IMR-90 (cell line): ENCODE measurements at regions not wholly inside any gene's neighbourhood (a gene's known extent, or its start where the extent isn't known, plus 50 kb on each side); places are given as distances from the start of the nearest gene placed in this dataset.

Experiments used
- ATAC-seq: fragments of 200-7000 bp; cut with Tn5 transposase; 2 replicates; pipeline ENCODE4 v1.9.1; 2020; ENCODE audit warnings: low read depth, mild to moderate bottlenecking, moderate library complexity
- BruUV-seq: library from RNA; stranded (reverse); fragments of 400-500 nt; replicated peaks from 2 replicates; lab custom pipeline; 2021; lab: Mats Ljungman, UMichigan
- CTCF ChIA-PET: fragments of 300-600 bp; formaldehyde crosslinking; extraction: SDS; loops from one replicate; lab custom pipeline; 2021; ENCODE audit warnings: antibody characterized with exemption; lab: Yijun Ruan, JAX
- POLR2A ChIA-PET: fragments of 300-600 bp; sonication (Branson Sonifier 250); formaldehyde crosslinking; loops from one replicate; lab custom pipeline; 2022; ENCODE audit warnings: antibody characterized with exemption; ENCODE audit not compliant: unreplicated experiment; lab: Charles Lee
- DNase-seq: peaks from one replicate; pipeline ENCODE4 v3.0.0; 2013
- H2AFZ ChIP-seq: replicated peaks from 2 replicates; pipeline ENCODE3; 2013; ENCODE audit warnings: low read length, mild to moderate bottlenecking; ENCODE audit not compliant: poor library complexity
- H2AK5ac ChIP-seq: 2 replicates; pipeline ENCODE4 v1.6.1; 2013; ENCODE audit warnings: low read depth, low read length, inconsistent platforms
- H2AK9ac ChIP-seq: replicated peaks from 2 replicates; pipeline ENCODE3; 2013; ENCODE audit warnings: mild to moderate bottlenecking, low read depth, low read length, moderate library complexity; ENCODE audit not compliant: poor library complexity
- H2BK120ac ChIP-seq: 2 replicates; pipeline ENCODE4 v1.6.1; 2013; ENCODE audit warnings: low read depth, low read length, inconsistent platforms
- H2BK15ac ChIP-seq: 3 replicates; pipeline ENCODE4 v1.6.1; 2013; ENCODE audit warnings: low read depth, low read length, inconsistent platforms
- H2BK20ac ChIP-seq: 2 replicates; pipeline ENCODE4 v1.6.1; 2013; ENCODE audit warnings: low read depth, mild to moderate bottlenecking, inconsistent platforms, low read length, moderate library complexity
- H2BK5ac ChIP-seq: 2 replicates; pipeline ENCODE4 v1.6.1; 2013; ENCODE audit warnings: mild to moderate bottlenecking, low read depth, low read length, inconsistent platforms; ENCODE audit not compliant: poor library complexity, severe bottlenecking
- H3K14ac ChIP-seq: replicated peaks from 2 replicates; pipeline ENCODE4 v1.6.1; 2013; ENCODE audit warnings: low read depth, low read length, inconsistent platforms
- H3K18ac ChIP-seq: 2 replicates; pipeline ENCODE4 v1.6.1; 2013; ENCODE audit warnings: low read depth, low read length, control low read depth
- H3K23ac ChIP-seq: 2 replicates; pipeline ENCODE4 v1.6.1; 2013; ENCODE audit warnings: low read depth, low read length, inconsistent platforms
- H3K27ac ChIP-seq: 2 replicates; pipeline ENCODE4 v1.5.1; 2013; ENCODE audit warnings: mild to moderate bottlenecking, control low read depth, low read length; ENCODE audit not compliant: insufficient read depth
- H3K27me3 ChIP-seq: 2 replicates; pipeline ENCODE4 v1.6.1; 2013; ENCODE audit warnings: low read length; ENCODE audit not compliant: control insufficient read depth, insufficient read depth
- H3K36me3 ChIP-seq: 2 replicates; pipeline ENCODE4 v1.6.1; 2013; ENCODE audit warnings: low read length, mixed read lengths; ENCODE audit not compliant: control insufficient read depth, insufficient read depth
- H3K4ac ChIP-seq: 2 replicates; pipeline ENCODE4 v1.6.1; 2013; ENCODE audit warnings: low read depth, low read length, inconsistent platforms
- H3K4me1 ChIP-seq: 2 replicates; pipeline ENCODE4 v1.6.1; 2013; ENCODE audit warnings: low read length, mixed read lengths; ENCODE audit not compliant: control insufficient read depth, insufficient read depth
- H3K4me2 ChIP-seq: 2 replicates; pipeline ENCODE4 v1.6.1; 2013; ENCODE audit warnings: low read depth, mild to moderate bottlenecking, control low read depth, low read length, moderate library complexity
- H3K4me3 ChIP-seq: 2 replicates; pipeline ENCODE4 v1.5.1; 2013; ENCODE audit warnings: low read depth, mild to moderate bottlenecking, control low read depth, low read length, moderate library complexity; ENCODE audit not compliant: insufficient read depth
- H3K56ac ChIP-seq: 2 replicates; pipeline ENCODE4 v1.6.1; 2013; ENCODE audit warnings: low read length, inconsistent platforms; ENCODE audit not compliant: insufficient read depth; ENCODE audit errors: extremely low read depth
- H3K79me1 ChIP-seq, 2 experiments: 2 replicates each; pipeline ENCODE4 v1.6.1; 2013; ENCODE audit warnings: low read length in 2 of 2, inconsistent platforms in 1 of 2, low read depth in 1 of 2
- H3K9ac ChIP-seq: 2 replicates; pipeline ENCODE4 v1.6.1; 2013; ENCODE audit warnings: low read depth, low read length, control low read depth
- H3K9me1 ChIP-seq: 2 replicates; pipeline ENCODE4 v1.6.1; 2013; ENCODE audit warnings: low read length, inconsistent platforms; ENCODE audit not compliant: insufficient read depth
- H3K9me3 ChIP-seq: 2 replicates; pipeline ENCODE4 v1.6.1; 2013; ENCODE audit warnings: low read length; ENCODE audit not compliant: control insufficient read depth, insufficient read depth
- H4K20me1 ChIP-seq: 2 replicates; pipeline ENCODE4 v1.6.1; 2013; ENCODE audit warnings: low read length, inconsistent platforms; ENCODE audit not compliant: insufficient read depth
- H4K5ac ChIP-seq: 2 replicates; pipeline ENCODE4 v1.6.1; 2013; ENCODE audit warnings: mild to moderate bottlenecking, low read depth, low read length, control low read depth
- H4K8ac ChIP-seq, 2 experiments: 2 replicates each; pipeline ENCODE4 v1.6.1; 2013; ENCODE audit warnings: low read depth in 2 of 2, low read length in 2 of 2, control low read depth in 1 of 2, inconsistent platforms in 1 of 2
- H4K91ac ChIP-seq: 2 replicates; pipeline ENCODE4 v1.6.1; 2013; ENCODE audit warnings: low read depth, low read length, inconsistent platforms; ENCODE audit not compliant: insufficient read depth
- BHLHE40 ChIP-seq: fragments of 150-350 bp; IDR thresholded peaks from 2 replicates; pipeline ENCODE4 v1.6.1; 2016; ENCODE audit warnings: mild to moderate bottlenecking, low read depth, low read length
- CEBPB ChIP-seq: IDR thresholded peaks from 2 replicates; pipeline ENCODE4 v1.6.1; 2012; ENCODE audit warnings: low read depth, low read length, improper control_type of control experiment
- CHD1 ChIP-seq: IDR thresholded peaks from 2 replicates; pipeline ENCODE4 v1.6.1; 2012; ENCODE audit warnings: low read depth, low read length, improper control_type of control experiment
- FOS ChIP-seq: fragments of 150-350 bp; IDR thresholded peaks from 2 replicates; pipeline ENCODE4 v1.6.1; 2016; ENCODE audit warnings: low read depth, low read length
- MAFK ChIP-seq: IDR thresholded peaks from 2 replicates; pipeline ENCODE4 v1.6.1; 2012; ENCODE audit warnings: low read depth, low read length, improper control_type of control experiment
- MAZ ChIP-seq: IDR thresholded peaks from 2 replicates; pipeline ENCODE4 v1.6.1; 2012; ENCODE audit warnings: low read depth, mild to moderate bottlenecking, low read length, improper control_type of control experiment, moderate library complexity, borderline replicate concordance
- MXI1 ChIP-seq: IDR thresholded peaks from 2 replicates; pipeline ENCODE4 v1.6.1; 2012; ENCODE audit warnings: low read depth, mild to moderate bottlenecking, low read length, moderate library complexity, borderline replicate concordance
- NFE2L2 ChIP-seq: fragments of 150-350 bp; IDR thresholded peaks from 2 replicates; pipeline ENCODE4 v1.6.1; 2016; ENCODE audit warnings: low read depth, mild to moderate bottlenecking, low read length
- POLR2A ChIP-seq: IDR thresholded peaks from 2 replicates; pipeline ENCODE4 v1.6.1; 2012; ENCODE audit warnings: mild to moderate bottlenecking, low read depth, low read length
- RAD21 ChIP-seq: IDR thresholded peaks from 2 replicates; pipeline ENCODE4 v1.6.1; 2012; ENCODE audit warnings: low read length, improper control_type of control experiment
- RCOR1 ChIP-seq: IDR thresholded peaks from 2 replicates; pipeline ENCODE4 v1.6.1; 2012; ENCODE audit warnings: mild to moderate bottlenecking, low read length, improper control_type of control experiment; ENCODE audit not compliant: insufficient replicate concordance
- RFX5 ChIP-seq: IDR thresholded peaks from 2 replicates; pipeline ENCODE4 v1.8.0; 2012; ENCODE audit warnings: low read depth, mild to moderate bottlenecking, low read length, moderate library complexity
- SMC3 ChIP-seq: fragments of 150-350 bp; IDR thresholded peaks from 2 replicates; pipeline ENCODE4 v1.6.1; 2016; ENCODE audit warnings: low read depth, mild to moderate bottlenecking, antibody characterized with exemption, low read length, moderate library complexity
- WGBS, 2 experiments: methylation state at CpG; one replicate each; pipeline versions ENCODE4 v1.1.5 to v1.1.7; 2013; ENCODE audit warnings: missing lambda C conversion rate in 2 of 2; ENCODE audit not compliant: insufficient read length in 1 of 2; ENCODE audit errors: extremely low coverage in 2 of 2; 5-methylcytosine and 5-hydroxymethylcytosine counted together
- dilution Hi-C: fragments of 300-500 bp; cut with HindIII; formaldehyde crosslinking; loops from one replicate; pipeline ENCODE4 v1.14.3; 2018; ENCODE audit warnings: low sequenced_read_pairs; ENCODE audit not compliant: unreplicated experiment
- in situ Hi-C: fragments of 300-500 bp; cut with MboI; formaldehyde crosslinking; loops from 3 replicates; pipeline ENCODE4 v1.14.3; 2019; ENCODE audit warnings: low sequenced_read_pairs, inconsistent platforms, mixed read lengths
- intact Hi-C: fragments of 100-400 bp; cut with micrococcal nuclease; formaldehyde crosslinking; loops from 2 replicates; pipeline ENCODE4 v1.10.0; 2022
- TF ChIP-seq, protein P1 (sequence below): fragments of 150-350 bp; IDR thresholded peaks from 2 replicates; pipeline ENCODE4 v1.6.1; 2016; ENCODE audit warnings: low read depth, mild to moderate bottlenecking, low read length, moderate library complexity, borderline replicate concordance
- TF ChIP-seq, protein P2 (sequence below): conservative IDR thresholded peaks from 2 replicates; pipeline ENCODE4 v1.5.1; 2012; ENCODE audit warnings: mild to moderate bottlenecking, low read depth, low read length, improper control_type of control experiment
- TF ChIP-seq, protein P3 (sequence below): fragments of 150-350 bp; IDR thresholded peaks from 2 replicates; pipeline ENCODE4 v1.6.1; 2017; ENCODE audit warnings: mild to moderate bottlenecking, antibody characterized with exemption, low read length, low read depth

DNA sequence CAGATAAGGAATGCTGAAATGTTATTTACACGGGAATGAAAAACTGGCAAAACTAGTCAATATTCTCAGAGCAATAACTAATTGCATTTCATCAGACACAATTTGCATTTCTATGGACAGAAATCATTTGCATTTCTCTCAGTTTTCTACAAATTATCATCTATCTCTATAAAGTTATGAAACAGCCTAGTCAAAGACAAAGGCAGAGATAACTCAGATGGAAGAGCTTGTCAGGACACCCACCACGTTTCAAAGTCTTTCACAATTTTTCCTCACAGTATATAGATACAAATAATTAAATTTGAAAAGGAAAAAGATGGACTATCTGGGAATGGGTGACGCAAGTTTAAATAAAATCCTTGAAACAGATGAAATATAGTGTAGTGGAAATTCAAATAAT is 230.8 kb downstream of the GASK1B start:
- Histone ChIP-seq H3K4me3 (no peak overlapping the region), H3K4me1 (no peaks in the 10 kb centered on the region), H3K14ac (no peak overlapping the region), H3K36me3 (no peaks in the 10 kb centered on the region), H2BK5ac (no peak overlapping the region), H2BK120ac (no peak overlapping the region), H2AK5ac (no peak overlapping the region), H3K27ac (no peak overlapping the region), H3K4ac (no peak overlapping the region), H3K9ac (no peak overlapping the region), H4K5ac (no peak overlapping the region), H2AFZ (no peak overlapping the region), H2BK15ac (no peak overlapping the region), H4K20me1 (no peaks in the 10 kb centered on the region), H3K56ac (no peak overlapping the region), H3K79me1 (no peaks in the 10 kb centered on the region), H3K9me3 (no peaks in the 10 kb centered on the region), H3K4me2 (no peak overlapping the region), H3K9me1 (no peaks in the 10 kb centered on the region), H2AK9ac (no peak overlapping the region), H4K8ac (no peak overlapping the region), H3K23ac (no peak overlapping the region), H3K27me3 (no peaks in the 10 kb centered on the region), H4K91ac (no peak overlapping the region), H3K18ac (no peak overlapping the region), H2BK20ac (no peak overlapping the region)
- TF ChIP-seq RAD21 (no peak), CHD1 (no peak), MXI1 (no peak), MAFK (no peak), MAZ (no peak), BHLHE40 (no peak), SMC3 (no peak), CEBPB (no peak), RFX5 (no peak), RCOR1 (no peak), POLR2A (no peak), NFE2L2 (no peak), FOS (no peak)
- TF ChIP-seq, protein P1, sequence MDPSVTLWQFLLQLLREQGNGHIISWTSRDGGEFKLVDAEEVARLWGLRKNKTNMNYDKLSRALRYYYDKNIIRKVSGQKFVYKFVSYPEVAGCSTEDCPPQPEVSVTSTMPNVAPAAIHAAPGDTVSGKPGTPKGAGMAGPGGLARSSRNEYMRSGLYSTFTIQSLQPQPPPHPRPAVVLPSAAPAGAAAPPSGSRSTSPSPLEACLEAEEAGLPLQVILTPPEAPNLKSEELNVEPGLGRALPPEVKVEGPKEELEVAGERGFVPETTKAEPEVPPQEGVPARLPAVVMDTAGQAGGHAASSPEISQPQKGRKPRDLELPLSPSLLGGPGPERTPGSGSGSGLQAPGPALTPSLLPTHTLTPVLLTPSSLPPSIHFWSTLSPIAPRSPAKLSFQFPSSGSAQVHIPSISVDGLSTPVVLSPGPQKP, result no peak
- TF ChIP-seq, protein P2, sequence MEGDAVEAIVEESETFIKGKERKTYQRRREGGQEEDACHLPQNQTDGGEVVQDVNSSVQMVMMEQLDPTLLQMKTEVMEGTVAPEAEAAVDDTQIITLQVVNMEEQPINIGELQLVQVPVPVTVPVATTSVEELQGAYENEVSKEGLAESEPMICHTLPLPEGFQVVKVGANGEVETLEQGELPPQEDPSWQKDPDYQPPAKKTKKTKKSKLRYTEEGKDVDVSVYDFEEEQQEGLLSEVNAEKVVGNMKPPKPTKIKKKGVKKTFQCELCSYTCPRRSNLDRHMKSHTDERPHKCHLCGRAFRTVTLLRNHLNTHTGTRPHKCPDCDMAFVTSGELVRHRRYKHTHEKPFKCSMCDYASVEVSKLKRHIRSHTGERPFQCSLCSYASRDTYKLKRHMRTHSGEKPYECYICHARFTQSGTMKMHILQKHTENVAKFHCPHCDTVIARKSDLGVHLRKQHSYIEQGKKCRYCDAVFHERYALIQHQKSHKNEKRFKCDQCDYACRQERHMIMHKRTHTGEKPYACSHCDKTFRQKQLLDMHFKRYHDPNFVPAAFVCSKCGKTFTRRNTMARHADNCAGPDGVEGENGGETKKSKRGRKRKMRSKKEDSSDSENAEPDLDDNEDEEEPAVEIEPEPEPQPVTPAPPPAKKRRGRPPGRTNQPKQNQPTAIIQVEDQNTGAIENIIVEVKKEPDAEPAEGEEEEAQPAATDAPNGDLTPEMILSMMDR, result no peak
- TF ChIP-seq, protein P3, sequence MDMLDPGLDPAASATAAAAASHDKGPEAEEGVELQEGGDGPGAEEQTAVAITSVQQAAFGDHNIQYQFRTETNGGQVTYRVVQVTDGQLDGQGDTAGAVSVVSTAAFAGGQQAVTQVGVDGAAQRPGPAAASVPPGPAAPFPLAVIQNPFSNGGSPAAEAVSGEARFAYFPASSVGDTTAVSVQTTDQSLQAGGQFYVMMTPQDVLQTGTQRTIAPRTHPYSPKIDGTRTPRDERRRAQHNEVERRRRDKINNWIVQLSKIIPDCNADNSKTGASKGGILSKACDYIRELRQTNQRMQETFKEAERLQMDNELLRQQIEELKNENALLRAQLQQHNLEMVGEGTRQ, result no peak
- dilution Hi-C loops (no loop called here), in situ Hi-C loops (no loop called here), intact Hi-C loops (no loop called here)
- ChIA-PET POLR2A (no interaction called here), CTCF (no interaction called here)
- ATAC-seq (no peak), DNase-seq (no peak)
- WGBS, 2 experiments, result no CpG with 5 or more reads among the region's 3 CpGs
- no TSS peak for BruUV-seq
